HEK293 (cell line): ENCODE measurements at regions not wholly inside any gene's neighbourhood (a gene's known extent, or its start where the extent isn't known, plus 50 kb on each side); places are given as distances from the start of the nearest gene placed in this dataset.

Experiments
- CTCF ChIA-PET: fragments of 350-600 bp; formaldehyde crosslinking; extraction: SDS; loops from one replicate; lab custom pipeline; 2021; ENCODE audit warnings: antibody characterized with exemption; lab: Yijun Ruan, JAX
- POLR2A ChIA-PET: fragments of 300-600 bp; formaldehyde crosslinking; extraction: SDS; loops from one replicate; lab custom pipeline; 2020; ENCODE audit warnings: antibody characterized with exemption, inconsistent platforms; lab: Yijun Ruan, JAX
- H3K27ac ChIP-seq: fragments of 200-500 bp; sonication (Bioruptor generic); 2 replicates; pipeline ENCODE4 v1.5.1; 2014; ENCODE audit warnings: low read depth, low read length, control low read depth, inconsistent platforms; ENCODE audit errors: extremely low read depth
- H3K36me3 ChIP-seq, 2 experiments: fragments of 200-500 bp in 1 of 2; sonication (Bioruptor generic) in 1 of 2; 1 replicate in 1 of 2; 2 replicates in 1 of 2; pipeline ENCODE4 v1.5.1; 2014 to 2017; ENCODE audit warnings: inconsistent platforms in 2 of 2, low read length in 2 of 2; ENCODE audit not compliant: control insufficient read depth in 2 of 2, insufficient read depth in 1 of 2
- H3K4me1 ChIP-seq: fragments of 200-500 bp; sonication (Bioruptor generic); 2 replicates; pipeline ENCODE4 v1.5.1; 2014; ENCODE audit warnings: mild to moderate bottlenecking, low read length, inconsistent platforms; ENCODE audit not compliant: control insufficient read depth, insufficient read depth
- H3K4me3 ChIP-seq: 2 replicates; pipeline ENCODE4 v1.5.1; 2011; ENCODE audit warnings: low read depth, mild to moderate bottlenecking, control low read depth, low read length, moderate library complexity
- H3K9me3 ChIP-seq: fragments of 200-500 bp; sonication (Bioruptor generic); 2 replicates; pipeline ENCODE4 v1.5.1; 2014; ENCODE audit warnings: low read depth, low read length, inconsistent platforms; ENCODE audit not compliant: control insufficient read depth, insufficient read depth
- BCL11B ChIP-seq: fragments of 450-650 bp; formaldehyde crosslinking; IDR thresholded peaks from 2 replicates; pipeline ENCODE4 v1.5.1; 2016; ENCODE audit warnings: low read depth, missing biosample characterization, missing genetic modification characterization
- GLI4 ChIP-seq: fragments of 450-650 bp; formaldehyde crosslinking; IDR thresholded peaks from 2 replicates; pipeline ENCODE4 v1.5.1; 2016; ENCODE audit warnings: missing biosample characterization, missing genetic modification characterization
- KLF1 ChIP-seq: fragments of 450-650 bp; formaldehyde crosslinking; IDR thresholded peaks from 2 replicates; pipeline ENCODE4 v1.5.1; 2016; ENCODE audit warnings: missing biosample characterization, missing genetic modification characterization
- KLF16 ChIP-seq: fragments of 450-650 bp; formaldehyde crosslinking; IDR thresholded peaks from 2 replicates; pipeline ENCODE4 v1.5.1; 2017; ENCODE audit warnings: missing biosample characterization, missing genetic modification characterization
- SP7 ChIP-seq: fragments of 450-650 bp; formaldehyde crosslinking; IDR thresholded peaks from 2 replicates; pipeline ENCODE4 v1.5.1; 2016; ENCODE audit warnings: missing biosample characterization, missing genetic modification characterization
- YY2 ChIP-seq: fragments of 450-650 bp; formaldehyde crosslinking; IDR thresholded peaks from 2 replicates; pipeline ENCODE4 v1.5.1; 2016; ENCODE audit warnings: missing biosample characterization, missing genetic modification characterization
- ZIC2 ChIP-seq: fragments of 450-650 bp; formaldehyde crosslinking; IDR thresholded peaks from 2 replicates; pipeline ENCODE4 v1.5.1; 2016; ENCODE audit warnings: missing biosample characterization, missing genetic modification characterization
- ZNF121 ChIP-seq: fragments of 450-650 bp; formaldehyde crosslinking; IDR thresholded peaks from 2 replicates; pipeline ENCODE4 v1.5.1; 2016; ENCODE audit warnings: missing biosample characterization, missing genetic modification characterization
- ZNF133 ChIP-seq: fragments of 450-650 bp; formaldehyde crosslinking; IDR thresholded peaks from 2 replicates; pipeline ENCODE4 v1.5.1; 2016; ENCODE audit warnings: missing biosample characterization, missing genetic modification characterization
- ZNF140 ChIP-seq: fragments of 450-650 bp; formaldehyde crosslinking; IDR thresholded peaks from 2 replicates; pipeline ENCODE4 v1.5.1; 2016; ENCODE audit warnings: missing biosample characterization, missing genetic modification characterization
- ZNF175 ChIP-seq: fragments of 450-650 bp; formaldehyde crosslinking; IDR thresholded peaks from 2 replicates; pipeline ENCODE4 v1.5.1; 2016; ENCODE audit warnings: missing biosample characterization, missing genetic modification characterization
- ZNF221 ChIP-seq: fragments of 450-650 bp; formaldehyde crosslinking; IDR thresholded peaks from 2 replicates; pipeline ENCODE4 v1.5.1; 2017; ENCODE audit warnings: missing biosample characterization, missing genetic modification characterization, borderline replicate concordance
- ZNF26 ChIP-seq: fragments of 450-650 bp; formaldehyde crosslinking; IDR thresholded peaks from 2 replicates; pipeline ENCODE4 v1.5.1; 2016; ENCODE audit warnings: missing biosample characterization, missing genetic modification characterization
- ZNF274 ChIP-seq, 2 experiments: fragments of 200-500 bp in 1 of 2; fragments of 450-650 bp in 1 of 2; sonication (Bioruptor generic) in 1 of 2; formaldehyde crosslinking in 1 of 2; IDR thresholded peaks; 2 replicates each; pipeline versions ENCODE4 v1.5.1 to v1.6.1; 2014 to 2016; ENCODE audit warnings: borderline replicate concordance in 1 of 2, inconsistent platforms in 1 of 2, low read length in 1 of 2, missing biosample characterization in 1 of 2, missing genetic modification characterization in 1 of 2
- ZNF48 ChIP-seq: fragments of 450-650 bp; formaldehyde crosslinking; IDR thresholded peaks from 2 replicates; pipeline ENCODE4 v1.5.1; 2016; ENCODE audit warnings: missing biosample characterization, missing genetic modification characterization
- ZNF530 ChIP-seq: fragments of 450-650 bp; formaldehyde crosslinking; IDR thresholded peaks from 2 replicates; pipeline ENCODE4 v1.5.1; 2016; ENCODE audit warnings: low read depth, missing biosample characterization, missing genetic modification characterization
- ZNF548 ChIP-seq: fragments of 450-650 bp; formaldehyde crosslinking; IDR thresholded peaks from 2 replicates; pipeline ENCODE4 v1.5.1; 2016; ENCODE audit warnings: missing biosample characterization, missing genetic modification characterization
- ZNF549 ChIP-seq: fragments of 450-650 bp; IDR thresholded peaks from 2 replicates; pipeline ENCODE4 v1.5.1; 2018; ENCODE audit warnings: missing biosample characterization, missing genetic modification characterization, mild to moderate bottlenecking, inconsistent platforms, moderate library complexity
- ZNF621 ChIP-seq: fragments of 450-650 bp; formaldehyde crosslinking; IDR thresholded peaks from 2 replicates; pipeline ENCODE4 v1.5.1; 2017; ENCODE audit warnings: missing biosample characterization, missing genetic modification characterization
- ZNF660 ChIP-seq: fragments of 450-650 bp; IDR thresholded peaks from 2 replicates; pipeline ENCODE4 v1.5.1; 2018; ENCODE audit warnings: missing biosample characterization, mild to moderate bottlenecking, missing genetic modification characterization
- ZNF701 ChIP-seq: fragments of 450-650 bp; formaldehyde crosslinking; IDR thresholded peaks from 2 replicates; pipeline ENCODE4 v1.5.1; 2016; ENCODE audit warnings: missing biosample characterization, missing genetic modification characterization
- ZSCAN16 ChIP-seq: fragments of 450-650 bp; formaldehyde crosslinking; IDR thresholded peaks from 2 replicates; pipeline ENCODE4 v1.5.1; 2016; ENCODE audit warnings: missing biosample characterization, missing genetic modification characterization
- ZSCAN4 ChIP-seq: fragments of 450-650 bp; formaldehyde crosslinking; IDR thresholded peaks from 2 replicates; pipeline ENCODE4 v1.5.1; 2017; ENCODE audit warnings: missing biosample characterization, missing genetic modification characterization
- TF ChIP-seq, protein P1 (sequence below): fragments of 450-650 bp; formaldehyde crosslinking; IDR thresholded peaks from 2 replicates; pipeline ENCODE4 v1.5.1; 2016; ENCODE audit warnings: missing biosample characterization, missing genetic modification characterization
- TF ChIP-seq, protein P2 (sequence below): fragments of 450-650 bp; formaldehyde crosslinking; IDR thresholded peaks from 2 replicates; pipeline ENCODE4 v1.5.1; 2016; ENCODE audit warnings: missing biosample characterization, missing genetic modification characterization

DNA sequence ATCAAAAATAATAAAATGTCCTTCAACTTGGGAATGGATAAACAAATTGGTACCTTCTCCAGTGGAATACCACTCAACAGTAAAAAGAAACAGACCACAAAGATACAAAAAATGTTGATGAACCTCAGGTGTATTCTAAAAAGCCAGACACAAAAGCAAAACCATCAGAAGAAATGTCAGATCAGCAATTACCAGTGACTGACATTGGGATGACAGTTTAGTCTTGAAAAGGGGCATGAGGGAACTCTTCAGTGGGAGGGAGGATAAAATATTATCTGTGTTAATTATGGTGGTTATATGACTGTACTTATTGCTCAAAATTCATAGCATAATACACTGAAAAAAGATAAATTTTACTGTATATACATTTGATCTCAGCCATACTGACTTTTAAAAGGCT, 473.0 kb downstream of the TMX3 start:
- H3K27ac ChIP-seq: no peak overlapping the region
- TF ChIP-seq ZNF175 (tag by site-specific recombination) (no peak), ZNF549 (no peak), ZNF26 (tag by site-specific recombination) (no peak), ZNF530 (tag by site-specific recombination) (no peak), ZNF221 (tag by site-specific recombination) (no peak), ZNF660 (tag by site-specific recombination) (no peak), ZNF48 (tag by site-specific recombination) (no peak), ZNF621 (tag by site-specific recombination) (no peak), ZNF548 (tag by site-specific recombination) (no peak), ZSCAN4 (tag by site-specific recombination) (no peak)
- TF ChIP-seq, protein P1, sequence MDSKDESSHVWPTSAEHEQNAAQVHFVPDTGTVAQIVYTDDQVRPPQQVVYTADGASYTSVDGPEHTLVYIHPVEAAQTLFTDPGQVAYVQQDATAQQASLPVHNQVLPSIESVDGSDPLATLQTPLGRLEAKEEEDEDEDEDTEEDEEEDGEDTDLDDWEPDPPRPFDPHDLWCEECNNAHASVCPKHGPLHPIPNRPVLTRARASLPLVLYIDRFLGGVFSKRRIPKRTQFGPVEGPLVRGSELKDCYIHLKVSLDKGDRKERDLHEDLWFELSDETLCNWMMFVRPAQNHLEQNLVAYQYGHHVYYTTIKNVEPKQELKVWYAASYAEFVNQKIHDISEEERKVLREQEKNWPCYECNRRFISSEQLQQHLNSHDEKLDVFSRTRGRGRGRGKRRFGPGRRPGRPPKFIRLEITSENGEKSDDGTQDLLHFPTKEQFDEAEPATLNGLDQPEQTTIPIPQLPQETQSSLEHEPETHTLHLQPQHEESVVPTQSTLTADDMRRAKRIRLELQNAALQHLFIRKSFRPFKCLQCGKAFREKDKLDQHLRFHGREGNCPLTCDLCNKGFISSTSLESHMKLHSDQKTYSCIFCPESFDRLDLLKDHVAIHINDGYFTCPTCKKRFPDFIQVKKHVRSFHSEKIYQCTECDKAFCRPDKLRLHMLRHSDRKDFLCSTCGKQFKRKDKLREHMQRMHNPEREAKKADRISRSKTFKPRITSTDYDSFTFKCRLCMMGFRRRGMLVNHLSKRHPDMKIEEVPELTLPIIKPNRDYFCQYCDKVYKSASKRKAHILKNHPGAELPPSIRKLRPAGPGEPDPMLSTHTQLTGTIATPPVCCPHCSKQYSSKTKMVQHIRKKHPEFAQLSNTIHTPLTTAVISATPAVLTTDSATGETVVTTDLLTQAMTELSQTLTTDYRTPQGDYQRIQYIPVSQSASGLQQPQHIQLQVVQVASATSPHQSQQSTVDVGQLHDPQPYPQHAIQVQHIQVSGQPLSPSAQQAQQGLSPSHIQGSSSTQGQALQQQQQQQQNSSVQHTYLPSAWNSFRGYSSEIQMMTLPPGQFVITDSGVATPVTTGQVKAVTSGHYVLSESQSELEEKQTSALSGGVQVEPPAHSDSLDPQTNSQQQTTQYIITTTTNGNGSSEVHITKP: no peak
- TF ChIP-seq, protein P2, sequence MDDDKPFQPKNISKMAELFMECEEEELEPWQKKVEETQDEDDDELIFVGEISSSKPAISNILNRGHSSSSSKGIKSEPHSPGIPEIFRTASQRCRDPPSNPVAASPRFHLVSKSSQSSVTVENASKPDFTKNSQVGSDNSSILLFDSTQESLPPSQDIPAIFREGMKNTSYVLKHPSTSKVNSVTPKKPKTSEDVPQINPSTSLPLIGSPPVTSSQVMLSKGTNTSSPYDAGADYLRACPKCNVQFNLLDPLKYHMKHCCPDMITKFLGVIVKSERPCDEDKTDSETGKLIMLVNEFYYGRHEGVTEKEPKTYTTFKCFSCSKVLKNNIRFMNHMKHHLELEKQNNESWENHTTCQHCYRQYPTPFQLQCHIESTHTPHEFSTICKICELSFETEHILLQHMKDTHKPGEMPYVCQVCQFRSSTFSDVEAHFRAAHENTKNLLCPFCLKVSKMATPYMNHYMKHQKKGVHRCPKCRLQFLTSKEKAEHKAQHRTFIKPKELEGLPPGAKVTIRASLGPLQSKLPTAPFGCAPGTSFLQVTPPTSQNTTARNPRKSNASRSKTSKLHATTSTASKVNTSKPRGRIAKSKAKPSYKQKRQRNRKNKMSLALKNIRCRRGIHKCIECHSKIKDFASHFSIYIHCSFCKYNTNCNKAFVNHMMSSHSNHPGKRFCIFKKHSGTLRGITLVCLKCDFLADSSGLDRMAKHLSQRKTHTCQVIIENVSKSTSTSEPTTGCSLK (tag by site-specific recombination): no peak
- TF ChIP-seq, all 188 proteins: peak for 0
- CTCF ChIA-PET: no interaction called here
- Histone ChIP-seq H3K36me3 (no peaks in the 10 kb centered on the region), H3K4me1 (no peaks in the 10 kb centered on the region), H3K4me3 (no peak overlapping the region), H3K9me3 (no peaks in the 10 kb centered on the region)
- POLR2A ChIA-PET: no interaction called here

- no peak overlapping the region for H3K27ac ChIP-seq
- TF ChIP-seq ZSCAN16 (tag by site-specific recombination) (no peak), ZNF133 (tag by site-specific recombination) (no peak), ZIC2 (tag by site-specific recombination) (no peak), ZNF701 (tag by site-specific recombination) (no peak), SP7 (tag by site-specific recombination) (no peak), KLF16 (tag by site-specific recombination) (no peak), KLF1 (tag by site-specific recombination) (no peak), BCL11B (tag by site-specific recombination) (no peak), ZNF121 (no peak), ZNF274 (IDR thresholded peaks at IDR 0.05; ENCODE audit: low read length) (no peak), ZNF274 (tag by site-specific recombination; IDR thresholded peaks at IDR 0.05; ENCODE audit: borderline replicate concordance) (no peak), GLI4 (tag by site-specific recombination) (no peak), YY2 (tag by site-specific recombination) (no peak), ZNF140 (tag by site-specific recombination) (no peak)
- no peak overlapping the region for H3K4me3 ChIP-seq
- H3K36me3 ChIP-seq: no peaks in the 10 kb centered on the region
- POLR2A ChIA-PET: no interaction called here
- CTCF ChIA-PET: no interaction called here
- no peaks in the 10 kb centered on the region for H3K9me3 ChIP-seq
- no peaks in the 10 kb centered on the region for H3K4me1 ChIP-seq
These were observed 480.2 kb downstream of the TMX3 start for GRCh38 chr18:68234676-68235075.
